PC-3 (cell line): ENCODE measurements at regions not wholly inside any gene's neighbourhood (a gene's known extent, or its start where the extent isn't known, plus 50 kb on each side); places are given as distances from the start of the nearest gene placed in this dataset.

Source experiments
- ATAC-seq: fragments of 200-7000 bp; cut with Tn5 transposase; 2 replicates; pipeline ENCODE4 v1.9.1; 2020; ENCODE audit warnings: mild to moderate bottlenecking, moderate library complexity
- BruUV-seq: library from RNA; stranded (reverse); fragments of 400-500 nt; replicated peaks from 2 replicates; lab custom pipeline; 2021; lab: Mats Ljungman, UMichigan
- CTCF ChIA-PET: fragments of 300-600 bp; sonication (Branson Sonifier 250); formaldehyde crosslinking; loops from one replicate; lab custom pipeline; 2022; ENCODE audit warnings: antibody characterized with exemption; lab: Charles Lee
- POLR2A ChIA-PET: fragments of 300-600 bp; sonication (Branson Sonifier 250); formaldehyde crosslinking; loops from one replicate; lab custom pipeline; 2022; ENCODE audit warnings: antibody characterized with exemption; ENCODE audit not compliant: unreplicated experiment; lab: Charles Lee
- DNase-seq: peaks from one replicate; pipeline ENCODE4 v3.0.0-alpha.2; 2015
- H2AFZ ChIP-seq: fragments of 300-600 bp; sonication (generic); 2 replicates; pipeline ENCODE4 v1.6.0; 2016; ENCODE audit warnings: antibody characterized with exemption, low read length
- H3F3A ChIP-seq: fragments of 300-600 bp; sonication (generic); one replicate; pipeline ENCODE4 v1.6.0; 2017; ENCODE audit warnings: antibody characterized with exemption, low read length, control low read depth, mild to moderate bottlenecking; ENCODE audit not compliant: unreplicated experiment
- H3K27ac ChIP-seq: fragments of 300-600 bp; sonication (generic); 2 replicates; pipeline ENCODE4 v1.5.1; 2016; ENCODE audit warnings: mild to moderate bottlenecking, low read length
- H3K27me3 ChIP-seq: fragments of 300-600 bp; sonication (generic); 2 replicates; pipeline ENCODE4 v1.6.1; 2016; ENCODE audit warnings: low read length, mixed read lengths
- H3K36me3 ChIP-seq: fragments of 300-600 bp; sonication (generic); 2 replicates; pipeline ENCODE4 v1.6.1; 2016; ENCODE audit warnings: low read depth, mixed run types, low read length, mixed read lengths
- H3K4me1 ChIP-seq: fragments of 300-600 bp; sonication (generic); 2 replicates; pipeline ENCODE4 v1.5.1; 2016; ENCODE audit warnings: low read length; ENCODE audit not compliant: insufficient read depth
- H3K4me2 ChIP-seq: fragments of 300-600 bp; sonication (generic); 2 replicates; pipeline ENCODE4 v1.6.0; 2016; ENCODE audit warnings: low read length
- H3K4me3 ChIP-seq: fragments of 300-600 bp; sonication (generic); 2 replicates; pipeline ENCODE4 v1.5.1; 2016; ENCODE audit warnings: mild to moderate bottlenecking, low read length, mixed read lengths
- H3K79me2 ChIP-seq: fragments of 300-600 bp; sonication (generic); 2 replicates; pipeline ENCODE4 v1.6.1; 2017; ENCODE audit warnings: low read length, mixed read lengths
- H3K9ac ChIP-seq: fragments of 300-600 bp; sonication (generic); 2 replicates; pipeline ENCODE4 v1.6.0; 2016; ENCODE audit warnings: mild to moderate bottlenecking, low read length
- H3K9me2 ChIP-seq: fragments of 300-600 bp; sonication (generic); replicated peaks from 2 replicates; pipeline ENCODE4 v1.6.1; 2016; ENCODE audit warnings: mixed run types, low read length, mixed read lengths
- H3K9me3 ChIP-seq: fragments of 300-600 bp; sonication (generic); 2 replicates; pipeline ENCODE4 v1.6.1; 2016; ENCODE audit warnings: low read length, mixed read lengths
- H4K20me1 ChIP-seq: fragments of 300-600 bp; sonication (generic); 2 replicates; pipeline ENCODE4 v1.6.1; 2016; ENCODE audit warnings: low read length, mixed read lengths
- CTCF ChIP-seq: fragments of 300-600 bp; sonication (generic); conservative IDR thresholded peaks from 2 replicates; pipeline ENCODE4 v1.5.1; 2017; ENCODE audit warnings: antibody characterized with exemption, low read depth, mild to moderate bottlenecking, low read length
- EZH2 ChIP-seq: fragments of 300-600 bp; sonication (generic); IDR thresholded peaks from one replicate; pipeline ENCODE4 v1.6.1; 2017; ENCODE audit warnings: antibody characterized with exemption, mild to moderate bottlenecking, low read length; ENCODE audit not compliant: unreplicated experiment
- EZH2phosphoT487 ChIP-seq: fragments of 300-600 bp; sonication (generic); IDR thresholded peaks from 2 replicates; pipeline ENCODE4 v1.6.1; 2018; ENCODE audit warnings: mild to moderate bottlenecking, antibody characterized with exemption, low read length, borderline replicate concordance
- intact Hi-C: fragments of 100-400 bp; cut with micrococcal nuclease; formaldehyde crosslinking; loops from 2 replicates; pipeline ENCODE4 v1.9.0; 2023

GRCh38 chr2:166831930-166832329 lies 56.4 kb upstream of the XIRP2 start:
- Histone ChIP-seq H3K27me3 (no peaks in the 10 kb centered on the region), H2AFZ (no peak overlapping the region), H4K20me1 (no peaks in the 10 kb centered on the region), H3K79me2 (no peaks in the 10 kb centered on the region), H3K4me2 (no peak overlapping the region), H3K27ac (no peak overlapping the region), H3K9ac (no peak overlapping the region), H3K4me3 (no peak overlapping the region), H3K4me1 (peaks cover 7% of the 10 kb centered on the region), H3K36me3 (no peaks in the 10 kb centered on the region), H3K9me2 (no peaks in the 10 kb centered on the region; the same call in 1 of the 2 replicates), H3K9me3 (no peaks in the 10 kb centered on the region), H3F3A (no peaks in the 10 kb centered on the region)
- no peak for TF ChIP-seq EZH2phosphoT487
- CTCF ChIA-PET: no interaction called here
- no TSS peak for BruUV-seq
- no peak for ATAC-seq
- peak; percentile 23 for DNase-seq
- POLR2A ChIA-PET: no interaction called here
- intact Hi-C loops: no loop called here

DNA sequence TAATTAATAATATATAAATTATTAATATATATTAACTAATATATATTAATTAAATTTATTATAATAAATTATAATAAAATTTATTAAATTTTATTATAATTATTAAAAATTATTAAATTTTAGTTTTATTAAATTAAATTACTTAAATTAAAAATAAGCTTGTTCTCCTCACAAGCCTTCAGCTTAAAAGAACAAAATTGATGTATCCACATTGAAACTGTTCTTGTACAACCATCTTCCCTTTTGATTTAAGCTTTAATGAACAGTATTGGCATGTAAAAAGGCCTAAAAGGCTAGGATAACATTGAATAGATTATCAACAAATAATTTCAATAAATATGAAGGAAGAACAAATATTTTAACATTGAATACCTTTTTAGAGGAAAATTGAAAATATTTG lies 62.4 kb upstream of the XIRP2 start:
- intact Hi-C loops: no loop called here

DNA sequence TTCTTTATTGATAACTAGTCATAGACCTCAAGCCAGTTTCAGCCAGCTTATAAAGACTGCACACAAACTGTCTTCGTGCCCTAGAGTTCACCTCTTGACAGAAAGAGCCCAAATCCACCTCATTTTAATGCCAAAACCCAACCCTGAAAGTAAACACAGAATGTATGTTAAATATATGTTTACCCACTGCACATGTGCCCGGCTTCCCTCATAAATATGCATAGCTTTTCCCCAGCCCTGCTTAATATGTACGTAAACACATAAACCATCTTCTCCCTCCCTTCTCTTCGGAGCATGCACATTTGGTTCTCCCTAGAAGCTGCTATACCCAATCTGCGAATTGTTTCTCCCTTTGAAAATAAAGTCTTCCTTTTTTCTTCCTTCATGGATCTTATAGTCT lies 73.9 kb upstream of the XIRP2 start:
- no peaks in the 10 kb centered on the region for H3K79me2 ChIP-seq
- H3K4me3 ChIP-seq: no peak overlapping the region
- no peaks in the 10 kb centered on the region for H4K20me1 ChIP-seq
- ChIA-PET POLR2A (no interaction called here), CTCF (no interaction called here)
- H3K9me2 ChIP-seq: no peaks in the 10 kb centered on the region
- intact Hi-C loops: no loop called here
- H3K27me3 ChIP-seq: no peaks in the 10 kb centered on the region
- BruUV-seq: no TSS peak
- no peaks in the 10 kb centered on the region for H3F3A ChIP-seq
- H3K9ac ChIP-seq: no peak overlapping the region
- H3K4me1 ChIP-seq: no peaks in the 10 kb centered on the region
- H3K36me3 ChIP-seq: no peaks in the 10 kb centered on the region
- no peak overlapping the region for H2AFZ ChIP-seq
- no peak overlapping the region for H3K27ac ChIP-seq
- H3K9me3 ChIP-seq: no peaks in the 10 kb centered on the region
- ATAC-seq (no peak), DNase-seq (no peak)
- no peak overlapping the region for H3K4me2 ChIP-seq
- TF ChIP-seq EZH2 (no peak), CTCF (no peak), EZH2phosphoT487 (no peak)

More for the DNA sequence above, 62.4 kb upstream of the XIRP2 start:
- CTCF ChIA-PET: interaction anchor here (0.6 kb wide), 1 partner anchor 100 kb away, joined by 5 read pairs; no protein-coding TSS in a partner anchor
- Histone ChIP-seq H3K36me3 (no peaks in the 10 kb centered on the region), H3K27me3 (no peaks in the 10 kb centered on the region), H3F3A (no peaks in the 10 kb centered on the region), H3K9me2 (no peaks in the 10 kb centered on the region), H4K20me1 (no peaks in the 10 kb centered on the region), H3K79me2 (no peaks in the 10 kb centered on the region), H2AFZ (no peak overlapping the region), H3K27ac (no peak overlapping the region), H3K4me3 (no peak overlapping the region), H3K9me3 (no peaks in the 10 kb centered on the region), H3K4me2 (no peak overlapping the region), H3K4me1 (no peaks in the 10 kb centered on the region), H3K9ac (no peak overlapping the region)
- no TSS peak for BruUV-seq
- POLR2A ChIA-PET: no interaction called here
- no peak for TF ChIP-seq EZH2phosphoT487
- TF ChIP-seq CTCF: no peak
- no peak for TF ChIP-seq EZH2
- no peak for ATAC-seq
- no peak for DNase-seq
